SK-N-SH (cell line): ENCODE measurements at regions not wholly inside any gene's neighbourhood (a gene's known extent, or its start where the extent isn't known, plus 50 kb on each side); places are given as distances from the start of the nearest gene placed in this dataset.
"Not testable (repeated sequence)": the region's sequence is repeated elsewhere in the genome, so short reads cannot be mapped to it uniquely, and the experiment has no call there.

Experiments
- CTCF ChIA-PET: fragments of 300-600, 350-600 bp; formaldehyde crosslinking; extraction: SDS; loops from one replicate; lab custom pipeline; 2021; lab: Yijun Ruan, JAX
- POLR2A ChIA-PET: fragments of 350-600 bp; sonication (Branson Sonifier 250); formaldehyde crosslinking; extraction: SDS; loops from one replicate; lab custom pipeline; 2020; ENCODE audit warnings: antibody characterized with exemption, inconsistent platforms; lab: Yijun Ruan, JAX
- DNase-seq: peaks from one replicate; pipeline ENCODE4 v3.0.0; 2012
- H2AFZ ChIP-seq: fragments of 200-600 bp; sonication (generic); 2 replicates; pipeline ENCODE4 v1.8.1; 2016; ENCODE audit warnings: antibody characterized with exemption, mild to moderate bottlenecking, low read depth
- H3F3A ChIP-seq: fragments of 200-600 bp; sonication (generic); replicated peaks from 2 replicates; pipeline ENCODE3; 2016; ENCODE audit warnings: antibody characterized with exemption, mild to moderate bottlenecking; ENCODE audit not compliant: insufficient read depth
- H3K27ac ChIP-seq, 2 experiments: fragments of 200-500 bp in 1 of 2; fragments of 200-600 bp in 1 of 2; sonication (Bioruptor generic) in 1 of 2; sonication (generic), shearing (Covaris generic) in 1 of 2; 2 replicates each; pipeline versions ENCODE4 v1.5.1 to v1.6.1; 2014 to 2016; ENCODE audit warnings: low read depth in 2 of 2, inconsistent platforms in 1 of 2, low read length in 1 of 2, mild to moderate bottlenecking in 1 of 2, mixed read lengths in 1 of 2
- H3K27me3 ChIP-seq: fragments of 200-600 bp; sonication (generic), shearing (Covaris generic); 2 replicates; pipeline ENCODE4 v1.6.1; 2016; ENCODE audit warnings: mixed run types; ENCODE audit not compliant: insufficient read depth
- H3K36me3 ChIP-seq, 2 experiments: fragments of 200-500 bp in 1 of 2; fragments of 200-600 bp in 1 of 2; sonication (Bioruptor generic) in 1 of 2; sonication (generic) in 1 of 2; replicated peaks in 1 of 2; 2 replicates each; pipeline versions ENCODE3 to v1.5.1; 2014 to 2016; ENCODE audit warnings: low read length in 1 of 2, mild to moderate bottlenecking in 1 of 2; ENCODE audit not compliant: insufficient read depth in 2 of 2, control insufficient read depth in 1 of 2
- H3K4me1 ChIP-seq, 2 experiments: fragments of 200-500 bp in 1 of 2; fragments of 200-600 bp in 1 of 2; sonication (Bioruptor generic) in 1 of 2; sonication (generic), shearing (Covaris generic) in 1 of 2; 2 replicates each; pipeline versions ENCODE4 v1.5.1 to v1.6.1; 2014 to 2016; ENCODE audit warnings: low read depth in 1 of 2, low read length in 1 of 2, mixed run types in 1 of 2; ENCODE audit not compliant: insufficient read depth in 2 of 2, control insufficient read depth in 1 of 2
- H3K4me2 ChIP-seq: fragments of 200-600 bp; sonication (generic), shearing (Covaris generic); 2 replicates; pipeline ENCODE4 v1.6.1; 2017; ENCODE audit warnings: mixed run types
- H3K4me3 ChIP-seq, 2 experiments: fragments of 200-500 bp in 1 of 2; fragments of 200-600 bp in 1 of 2; sonication (Bioruptor generic) in 1 of 2; sonication (generic), shearing (Covaris generic) in 1 of 2; 2 replicates each; pipeline versions ENCODE4 v1.5.1 to v1.8.1; 2014 to 2016; ENCODE audit warnings: low read depth in 2 of 2, inconsistent platforms in 1 of 2, low read length in 1 of 2, mild to moderate bottlenecking in 1 of 2, mixed read lengths in 1 of 2, moderate library complexity in 1 of 2
- H3K79me2 ChIP-seq: fragments of 200-600 bp; sonication (generic); 2 replicates; pipeline ENCODE4 v1.8.1; 2017; ENCODE audit warnings: mild to moderate bottlenecking; ENCODE audit not compliant: insufficient read depth
- H3K9ac ChIP-seq: fragments of 200-600 bp; sonication (generic); 2 replicates; pipeline ENCODE4 v1.6.1; 2017; ENCODE audit warnings: mixed run types
- H3K9me2 ChIP-seq: fragments of 200-600 bp; sonication (generic); 2 replicates; pipeline ENCODE4 v1.6.1; 2017; ENCODE audit warnings: mixed run types
- H3K9me3 ChIP-seq: fragments of 200-600 bp; sonication (generic); 2 replicates; pipeline ENCODE4 v1.6.1; 2017; ENCODE audit warnings: mixed run types, mild to moderate bottlenecking, moderate library complexity
- H4K20me1 ChIP-seq: fragments of 200-600 bp; sonication (generic); 2 replicates; pipeline ENCODE4 v1.6.1; 2017; ENCODE audit warnings: mild to moderate bottlenecking, mixed run types; ENCODE audit not compliant: insufficient read depth
- RAD21 ChIP-seq: IDR thresholded peaks from 2 replicates; pipeline ENCODE4 v1.6.1; 2012; ENCODE audit warnings: mild to moderate bottlenecking, low read length
- RCOR1 ChIP-seq: fragments of 150-350 bp; IDR thresholded peaks from 2 replicates; pipeline ENCODE4 v1.6.1; 2017; ENCODE audit warnings: antibody characterized with exemption, low read length
- WGBS: methylation state at CpG from one replicate; pipeline ENCODE4 v1.1.6; 2017; ENCODE audit warnings: low lambda C conversion rate; 5-methylcytosine and 5-hydroxymethylcytosine counted together
- TF ChIP-seq, protein P1 (sequence below): fragments of 200-600 bp; sonication (generic); IDR thresholded peaks from 2 replicates; pipeline ENCODE4 v1.6.1; 2017; ENCODE audit warnings: antibody characterized with exemption, mild to moderate bottlenecking, moderate library complexity
- TF ChIP-seq, protein P2 (sequence below): IDR thresholded peaks from 2 replicates; pipeline ENCODE4 v1.6.1; 2012; ENCODE audit warnings: mild to moderate bottlenecking, low read depth, low read length, moderate library complexity

DNA sequence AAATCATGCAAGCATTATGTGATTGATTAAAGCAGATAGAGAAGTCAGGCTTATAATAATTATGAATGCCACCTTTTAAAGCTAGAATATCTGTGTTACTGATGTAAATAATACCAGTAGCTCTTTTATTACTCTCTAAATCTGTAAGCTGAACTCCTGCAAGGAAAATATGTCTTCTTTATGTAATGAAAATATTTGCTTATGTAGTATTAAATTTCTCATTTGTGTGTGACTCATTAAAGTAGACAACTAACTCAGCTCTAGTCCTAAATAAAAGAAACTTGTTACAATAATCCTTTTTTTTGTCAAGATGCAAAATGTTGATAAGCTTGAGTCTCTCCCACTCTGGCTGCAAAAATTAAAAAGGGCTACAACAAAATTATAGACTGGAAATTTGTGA lies 137.7 kb upstream of the FAT1 start (continued):
- TF ChIP-seq, protein P1, sequence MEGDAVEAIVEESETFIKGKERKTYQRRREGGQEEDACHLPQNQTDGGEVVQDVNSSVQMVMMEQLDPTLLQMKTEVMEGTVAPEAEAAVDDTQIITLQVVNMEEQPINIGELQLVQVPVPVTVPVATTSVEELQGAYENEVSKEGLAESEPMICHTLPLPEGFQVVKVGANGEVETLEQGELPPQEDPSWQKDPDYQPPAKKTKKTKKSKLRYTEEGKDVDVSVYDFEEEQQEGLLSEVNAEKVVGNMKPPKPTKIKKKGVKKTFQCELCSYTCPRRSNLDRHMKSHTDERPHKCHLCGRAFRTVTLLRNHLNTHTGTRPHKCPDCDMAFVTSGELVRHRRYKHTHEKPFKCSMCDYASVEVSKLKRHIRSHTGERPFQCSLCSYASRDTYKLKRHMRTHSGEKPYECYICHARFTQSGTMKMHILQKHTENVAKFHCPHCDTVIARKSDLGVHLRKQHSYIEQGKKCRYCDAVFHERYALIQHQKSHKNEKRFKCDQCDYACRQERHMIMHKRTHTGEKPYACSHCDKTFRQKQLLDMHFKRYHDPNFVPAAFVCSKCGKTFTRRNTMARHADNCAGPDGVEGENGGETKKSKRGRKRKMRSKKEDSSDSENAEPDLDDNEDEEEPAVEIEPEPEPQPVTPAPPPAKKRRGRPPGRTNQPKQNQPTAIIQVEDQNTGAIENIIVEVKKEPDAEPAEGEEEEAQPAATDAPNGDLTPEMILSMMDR: no peak
- TF ChIP-seq, protein P2, sequence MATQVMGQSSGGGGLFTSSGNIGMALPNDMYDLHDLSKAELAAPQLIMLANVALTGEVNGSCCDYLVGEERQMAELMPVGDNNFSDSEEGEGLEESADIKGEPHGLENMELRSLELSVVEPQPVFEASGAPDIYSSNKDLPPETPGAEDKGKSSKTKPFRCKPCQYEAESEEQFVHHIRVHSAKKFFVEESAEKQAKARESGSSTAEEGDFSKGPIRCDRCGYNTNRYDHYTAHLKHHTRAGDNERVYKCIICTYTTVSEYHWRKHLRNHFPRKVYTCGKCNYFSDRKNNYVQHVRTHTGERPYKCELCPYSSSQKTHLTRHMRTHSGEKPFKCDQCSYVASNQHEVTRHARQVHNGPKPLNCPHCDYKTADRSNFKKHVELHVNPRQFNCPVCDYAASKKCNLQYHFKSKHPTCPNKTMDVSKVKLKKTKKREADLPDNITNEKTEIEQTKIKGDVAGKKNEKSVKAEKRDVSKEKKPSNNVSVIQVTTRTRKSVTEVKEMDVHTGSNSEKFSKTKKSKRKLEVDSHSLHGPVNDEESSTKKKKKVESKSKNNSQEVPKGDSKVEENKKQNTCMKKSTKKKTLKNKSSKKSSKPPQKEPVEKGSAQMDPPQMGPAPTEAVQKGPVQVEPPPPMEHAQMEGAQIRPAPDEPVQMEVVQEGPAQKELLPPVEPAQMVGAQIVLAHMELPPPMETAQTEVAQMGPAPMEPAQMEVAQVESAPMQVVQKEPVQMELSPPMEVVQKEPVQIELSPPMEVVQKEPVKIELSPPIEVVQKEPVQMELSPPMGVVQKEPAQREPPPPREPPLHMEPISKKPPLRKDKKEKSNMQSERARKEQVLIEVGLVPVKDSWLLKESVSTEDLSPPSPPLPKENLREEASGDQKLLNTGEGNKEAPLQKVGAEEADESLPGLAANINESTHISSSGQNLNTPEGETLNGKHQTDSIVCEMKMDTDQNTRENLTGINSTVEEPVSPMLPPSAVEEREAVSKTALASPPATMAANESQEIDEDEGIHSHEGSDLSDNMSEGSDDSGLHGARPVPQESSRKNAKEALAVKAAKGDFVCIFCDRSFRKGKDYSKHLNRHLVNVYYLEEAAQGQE: no peak
- TF ChIP-seq RCOR1: no peak

DNA sequence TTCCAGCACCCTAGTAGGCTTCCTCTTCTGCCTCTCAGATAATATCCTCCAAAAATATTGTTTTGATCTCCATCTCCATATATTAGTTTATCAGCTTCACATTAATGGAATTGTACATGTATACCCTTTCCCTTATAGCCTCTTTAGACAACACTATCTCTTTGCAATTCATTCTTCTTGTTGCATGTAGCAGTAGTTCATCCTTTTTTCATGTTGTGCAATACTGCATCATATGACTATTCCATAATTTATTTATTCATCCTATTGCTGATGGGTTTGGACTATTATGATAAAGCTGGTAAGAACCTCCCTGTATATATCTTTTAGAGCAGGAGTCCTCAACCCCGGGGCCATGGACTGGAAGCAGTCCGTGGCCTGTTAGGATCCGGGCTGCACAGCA lies 148.2 kb upstream of the FAT1 start:
- Histone ChIP-seq H3F3A (no peaks in the 10 kb centered on the region), H3K27me3 (no peaks in the 10 kb centered on the region), H2AFZ (no peak overlapping the region), H3K27ac (no peak overlapping the region), H3K4me3 (no peak overlapping the region), H3K36me3 (no peaks in the 10 kb centered on the region), H3K4me1 (no peaks in the 10 kb centered on the region), H3K9me2 (peaks cover 6% of the 10 kb centered on the region; the same call in 1 of the 2 replicates), H3K9me3 (peaks cover 5% of the 10 kb centered on the region; the same call in 1 of the 2 replicates), H3K4me2 (no peak overlapping the region), H3K9ac (no peak overlapping the region), H4K20me1 (no peaks in the 10 kb centered on the region), H3K79me2 (no peaks in the 10 kb centered on the region)
- CTCF ChIA-PET: no interaction called here
- 24% methylated on average over 3 of the region's 3 CpGs for WGBS
- DNase-seq: no peak
- POLR2A ChIA-PET: no interaction called here
- TF ChIP-seq RAD21: no peak

DNA sequence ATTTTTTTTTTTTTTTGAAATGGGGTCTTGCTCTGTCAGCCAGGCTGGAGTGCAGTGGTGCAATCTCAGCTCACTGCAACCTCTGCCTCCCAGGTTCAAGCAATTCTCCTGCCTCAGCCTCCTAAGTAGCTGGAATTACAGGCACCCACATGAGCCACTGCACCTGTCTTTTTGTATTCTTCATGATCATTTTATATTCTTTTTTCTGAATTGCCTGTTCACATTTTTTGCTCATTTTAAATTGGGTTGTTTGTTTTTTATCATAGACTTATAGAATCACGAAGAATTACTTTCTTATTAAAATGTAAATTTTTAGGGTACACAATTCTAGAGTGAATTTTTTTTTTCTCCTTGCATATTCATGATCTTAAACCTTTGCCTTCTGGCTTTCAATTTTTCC lies 149.4 kb upstream of the FAT1 start:
- H3K79me2 ChIP-seq, H3K9me3 ChIP-seq, H3K9ac ChIP-seq, DNase-seq, H3K9me2 ChIP-seq, H3K27ac ChIP-seq, H3K4me1 ChIP-seq, CTCF ChIA-PET, H4K20me1 ChIP-seq, H3K4me3 ChIP-seq, H3F3A ChIP-seq, POLR2A ChIA-PET, H3K4me2 ChIP-seq, H2AFZ ChIP-seq, H3K36me3 ChIP-seq, H3K27me3 ChIP-seq: not testable (repeated sequence)
- WGBS: 26% methylated on average over 1 of the region's 1 CpG
